ENCODE measurements at regions not wholly inside any gene's neighbourhood (a gene's known extent, or its start where the extent isn't known, plus 50 kb on each side); places are given as distances from the start of the nearest gene placed in this dataset.
"Not testable (repeated sequence)": the region's sequence is repeated elsewhere in the genome, so short reads cannot be mapped to it uniquely, and the experiment has no call there.

GRCh38 chr18:6570581-6571238 lies 156.0 kb upstream of the L3MBTL4 start (continued):
- TF ChIP-seq IRF1 (CRISPR knock-in tag; IDR thresholded peaks at IDR 0.05) (no peak), NR3C1 (CRISPR knock-in tag; conservative IDR thresholded peaks at IDR 0.05; ENCODE audit: low read depth) (no peak)

- H3K36me3 Mint-ChIP-seq: no peaks in the 10 kb centered on the region
- peaks cover 14% of the 10 kb centered on the region for H3K27me3 Mint-ChIP-seq (ENCODE audit: low read depth)
- ATAC-seq (peak; percentile 87), DNase-seq (ENCODE audit: low spot score) (no peak)
- H3K9me3 Mint-ChIP-seq: no peaks in the 10 kb centered on the region
- H3K4me1 Mint-ChIP-seq: peaks cover 57% of the 10 kb centered on the region
- 0 out of 2 replicates have a peak, but pooled peaks have one; percentile 18 for TF ChIP-seq ZSCAN18 (CRISPR knock-in tag; IDR thresholded peaks at IDR 0.05)
- no peak for TF ChIP-seq MLX (CRISPR knock-in tag; IDR thresholded peaks at IDR 0.05)
- TF ChIP-seq SP1 (CRISPR knock-in tag; conservative IDR thresholded peaks at IDR 0.05): no peak
- TF ChIP-seq AR (CRISPR knock-in tag; IDR thresholded peaks at IDR 0.05): no peak
- TF ChIP-seq NFE2L1 (CRISPR knock-in tag; IDR thresholded peaks at IDR 0.05): no peak
- ChIA-PET POLR2A (no interaction called here), CTCF (interaction anchor here (1.2 kb wide), 1 partner anchor 28 kb away, joined by 4 read pairs; no protein-coding TSS in a partner anchor)
- H3K4me3 Mint-ChIP-seq: no peak overlapping the region
- H3K27ac Mint-ChIP-seq: no peak overlapping the region
Observed at GRCh38 chr18:6571239-6571602, 156.5 kb upstream of the L3MBTL4 start.

- Mint-ChIP-seq H3K4me1 (peaks cover 47% of the 10 kb centered on the region), H3K27me3 (ENCODE audit: low read depth) (peaks cover 14% of the 10 kb centered on the region)
- H3K4me3 Mint-ChIP-seq; H3K36me3 Mint-ChIP-seq; ATAC-seq; POLR2A ChIA-PET; DNase-seq (ENCODE audit: low spot score); H3K9me3 Mint-ChIP-seq; H3K27ac Mint-ChIP-seq: not testable (repeated sequence)
- CTCF ChIA-PET: interaction anchor here (1.5 kb wide), 1 partner anchor 29 kb away, joined by 3 read pairs; no protein-coding TSS in a partner anchor
Observed at GRCh38 chr18:6572192-6572591, 157.3 kb upstream of the ARHGAP28 start.

- ChIA-PET CTCF (interaction anchor here (1.0 kb wide), 1 partner anchor 28 kb away, joined by 3 read pairs; no protein-coding TSS in a partner anchor), POLR2A (no interaction called here)
- no peak for ATAC-seq
- Mint-ChIP-seq H3K9me3 (peaks cover 8% of the 10 kb centered on the region; the same call in 1 of the 2 replicates), H3K4me3 (no peak overlapping the region), H3K36me3 (peaks cover 3% of the 10 kb centered on the region; the same call in 1 of the 2 replicates), H3K27ac (no peak overlapping the region), H3K27me3 (ENCODE audit: low read depth) (peaks cover 8% of the 10 kb centered on the region), H3K4me1 (peaks cover 36% of the 10 kb centered on the region)
- no peak for DNase-seq (ENCODE audit: low spot score)
- no peak for TF ChIP-seq FOXP4 (CRISPR knock-in tag; IDR thresholded peaks at IDR 0.05)
- no peak for TF ChIP-seq ATF6 (CRISPR knock-in tag; IDR thresholded peaks at IDR 0.05)
- no peak for TF ChIP-seq SP1 (CRISPR knock-in tag; conservative IDR thresholded peaks at IDR 0.05)
- TF ChIP-seq ELF4 (CRISPR knock-in tag; IDR thresholded peaks at IDR 0.05; ENCODE audit: low read depth): no peak
- no peak for TF ChIP-seq ZMAT4 (CRISPR knock-in tag; IDR thresholded peaks at IDR 0.05)
- no peak for TF ChIP-seq OVOL2 (CRISPR knock-in tag; IDR thresholded peaks at IDR 0.05; ENCODE audit: borderline replicate concordance)
- TF ChIP-seq PRDM15 (CRISPR knock-in tag; IDR thresholded peaks at IDR 0.05): no peak
- TF ChIP-seq MAX (CRISPR knock-in tag; IDR thresholded peaks at IDR 0.05): no peak
Observed at GRCh38 chr18:6574631-6575030, 154.9 kb upstream of the ARHGAP28 start.
